SJCRH30 (cell line): ENCODE measurements at regions not wholly inside any gene's neighbourhood (a gene's known extent, or its start where the extent isn't known, plus 50 kb on each side); places are given as distances from the start of the nearest gene placed in this dataset.
"Not testable (repeated sequence)": the region's sequence is repeated elsewhere in the genome, so short reads cannot be mapped to it uniquely, and the experiment has no call there.

Source experiments
- DNase-seq, 2 experiments: peaks; one replicate each; pipeline ENCODE4 v3.0.0-alpha.2; 2015 to 2020
- H3K27ac ChIP-seq: fragments of 250-450 bp; sonication (Bioruptor Pico); 2 replicates; pipeline ENCODE4 v1.5.1; 2020; ENCODE audit warnings: mild to moderate bottlenecking, moderate library complexity
- H3K27me3 ChIP-seq: fragments of 250-450 bp; sonication (Bioruptor Pico); 2 replicates; pipeline ENCODE4 v1.5.1; 2020; ENCODE audit warnings: mild to moderate bottlenecking, moderate library complexity
- H3K36me3 ChIP-seq: fragments of 250-450 bp; sonication (Bioruptor Pico); 2 replicates; pipeline ENCODE4 v1.5.1; 2020; ENCODE audit warnings: mild to moderate bottlenecking, moderate library complexity
- H3K4me1 ChIP-seq: fragments of 250-450 bp; sonication (Bioruptor Pico); 2 replicates; pipeline ENCODE4 v1.5.1; 2020; ENCODE audit warnings: mild to moderate bottlenecking, moderate library complexity
- H3K4me3 ChIP-seq: fragments of 250-450 bp; sonication (Bioruptor Pico); 2 replicates; pipeline ENCODE4 v1.5.1; 2020; ENCODE audit warnings: mild to moderate bottlenecking, moderate library complexity
- H3K9me3 ChIP-seq: fragments of 250-450 bp; sonication (Bioruptor Pico); replicated peaks from 2 replicates; pipeline ENCODE4 v1.5.1; 2020; ENCODE audit warnings: mild to moderate bottlenecking, moderate library complexity

DNA sequence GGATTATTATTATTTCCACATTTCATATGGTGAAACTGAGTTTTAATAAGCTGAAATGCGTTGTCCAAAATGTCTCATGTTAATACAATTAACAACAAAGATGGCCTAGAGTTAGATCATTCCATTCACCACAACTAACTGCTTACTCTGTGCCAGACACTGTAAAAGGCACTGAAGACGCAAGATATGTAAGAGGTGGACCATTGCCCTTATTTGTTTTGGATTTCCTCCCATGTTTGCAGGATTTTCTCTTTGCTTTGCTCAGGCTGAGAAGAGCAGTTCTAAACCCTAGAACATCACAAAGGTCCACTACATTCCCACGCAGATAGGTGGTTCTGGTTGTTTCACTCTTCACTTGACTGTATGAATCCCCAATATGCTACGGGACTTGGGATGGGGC lies 324.4 kb upstream of the KITLG start:
- Histone ChIP-seq H3K36me3 (no peaks in the 10 kb centered on the region), H3K4me3 (no peak overlapping the region), H3K27ac (no peak overlapping the region), H3K4me1 (peaks cover 9% of the 10 kb centered on the region), H3K9me3 (no peaks in the 10 kb centered on the region), H3K27me3 (no peaks in the 10 kb centered on the region)
- DNase-seq: no peak

DNA sequence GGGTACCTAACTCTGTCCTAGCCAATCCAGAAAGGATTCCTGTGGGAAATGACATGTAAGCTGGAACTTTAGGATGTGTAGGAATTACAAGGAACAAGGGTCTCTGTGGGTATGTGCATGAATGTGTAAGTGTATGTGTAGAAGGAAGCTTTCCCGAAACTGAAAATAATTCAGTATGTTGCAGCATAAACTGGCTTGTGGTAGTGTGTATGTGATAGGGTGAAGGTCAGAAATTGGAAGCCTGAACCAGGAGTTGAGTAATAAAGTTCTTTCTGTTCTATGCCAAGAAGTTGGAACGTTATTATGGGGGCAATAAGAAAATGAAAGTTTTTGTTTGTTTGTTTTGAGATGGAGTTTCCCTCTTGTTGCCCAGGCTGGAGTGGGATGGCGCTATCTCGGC lies 323.1 kb upstream of the KITLG start:
- H3K27ac ChIP-seq: no peak overlapping the region
- no peak for DNase-seq

DNA sequence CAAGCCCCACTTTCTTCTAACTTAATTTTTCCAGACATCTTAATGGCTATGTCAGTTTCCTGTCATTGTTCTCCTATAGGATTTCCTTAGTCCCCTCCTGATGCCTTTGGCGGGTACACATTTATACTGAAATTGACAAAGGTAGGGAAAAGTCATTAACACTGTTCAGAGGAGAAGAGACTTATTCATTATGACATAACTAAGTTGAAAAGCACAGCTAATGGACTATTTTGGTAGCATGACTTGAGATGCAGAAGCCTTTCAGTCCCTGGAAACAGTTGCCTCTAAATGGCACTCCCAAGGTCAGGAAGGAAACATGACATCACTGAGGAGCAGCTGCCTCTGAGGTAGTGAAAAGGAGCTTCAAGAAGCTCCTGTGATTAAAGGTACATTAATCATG lies 317.5 kb upstream of the KITLG start:
- Histone ChIP-seq H3K27me3 (no peaks in the 10 kb centered on the region), H3K9me3 (no peaks in the 10 kb centered on the region), H3K4me3 (no peak overlapping the region), H3K36me3 (no peaks in the 10 kb centered on the region), H3K27ac (peak overlapping the region; percentile 61), H3K4me1 (peaks cover 33% of the 10 kb centered on the region)
- DNase-seq: peak; percentile 57 to 71

More for the DNA sequence above, 323.1 kb upstream of the KITLG start:
- H3K9me3 ChIP-seq: no peaks in the 10 kb centered on the region
- H3K27me3 ChIP-seq: no peaks in the 10 kb centered on the region
- no peak overlapping the region for H3K4me3 ChIP-seq
- peaks cover 6% of the 10 kb centered on the region for H3K4me1 ChIP-seq
- H3K36me3 ChIP-seq: no peaks in the 10 kb centered on the region

DNA sequence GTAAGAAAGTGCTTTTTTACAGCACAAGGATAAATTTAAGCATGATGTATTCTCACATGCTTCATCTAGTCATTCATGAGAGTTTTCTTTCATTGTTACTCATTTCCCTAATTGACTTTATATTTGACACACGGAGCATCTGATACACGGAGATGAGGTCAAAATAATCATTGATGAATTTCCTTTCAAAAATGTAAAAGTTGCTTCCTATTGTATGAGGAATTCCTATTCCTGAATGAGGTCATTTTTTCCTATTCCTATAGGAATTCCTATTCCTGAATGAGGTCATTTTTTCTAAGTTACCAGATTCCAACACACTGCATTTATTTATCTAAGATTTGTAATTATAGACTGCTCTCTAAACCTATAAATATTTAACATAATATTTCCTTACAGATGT lies 316.7 kb upstream of the KITLG start:
- Histone ChIP-seq H3K4me1 (peaks cover 33% of the 10 kb centered on the region), H3K9me3 (no peaks in the 10 kb centered on the region)

GRCh38 chr12:88895634-88896033 lies 315.4 kb upstream of the KITLG start:
- Histone ChIP-seq H3K36me3 (no peaks in the 10 kb centered on the region), H3K9me3 (no peaks in the 10 kb centered on the region), H3K4me1 (peaks cover 33% of the 10 kb centered on the region), H3K27ac (no peak overlapping the region), H3K27me3 (no peaks in the 10 kb centered on the region), H3K4me3 (no peak overlapping the region)
- no peak for DNase-seq

More for the DNA sequence above, 316.7 kb upstream of the KITLG start:
- Histone ChIP-seq H3K27me3 (no peaks in the 10 kb centered on the region), H3K4me3 (no peak overlapping the region), H3K36me3 (no peaks in the 10 kb centered on the region), H3K27ac (peak overlapping the region; percentile 61)
- no peak for DNase-seq

- H3K9me3 ChIP-seq: no peaks in the 10 kb centered on the region
- DNase-seq: no peak
- no peaks in the 10 kb centered on the region for H3K36me3 ChIP-seq
- H3K27me3 ChIP-seq: no peaks in the 10 kb centered on the region
- peaks cover 41% of the 10 kb centered on the region for H3K4me1 ChIP-seq
- no peak overlapping the region for H3K27ac ChIP-seq
- no peak overlapping the region for H3K4me3 ChIP-seq
Observed at GRCh38 chr12:88893801-88894200, 313.5 kb upstream of the KITLG start.

DNA sequence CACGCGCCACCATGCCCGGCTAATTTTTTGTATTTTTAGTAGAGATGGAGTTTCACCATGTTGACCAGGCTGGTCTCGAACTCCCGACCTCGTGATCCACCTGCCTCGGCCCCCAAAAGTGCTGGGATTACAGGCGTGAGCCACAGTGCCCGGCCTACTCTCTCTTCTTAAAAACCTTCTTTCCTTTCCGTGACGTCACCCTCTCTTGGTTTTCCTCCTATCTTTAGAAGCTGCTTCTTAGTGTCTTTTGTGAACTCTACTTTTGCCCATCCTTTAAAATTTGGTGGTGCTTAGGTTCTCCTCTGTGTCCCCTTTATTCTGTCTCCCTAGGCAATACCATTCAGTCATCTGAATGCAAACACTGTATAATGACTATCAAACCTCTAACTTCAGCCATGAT lies 311.2 kb upstream of the KITLG start:
- not testable (repeated sequence) for H3K4me3 ChIP-seq, H3K36me3 ChIP-seq, H3K27me3 ChIP-seq, DNase-seq, H3K27ac ChIP-seq, H3K9me3 ChIP-seq
- H3K4me1 ChIP-seq: peaks cover 19% of the 10 kb centered on the region

DNA sequence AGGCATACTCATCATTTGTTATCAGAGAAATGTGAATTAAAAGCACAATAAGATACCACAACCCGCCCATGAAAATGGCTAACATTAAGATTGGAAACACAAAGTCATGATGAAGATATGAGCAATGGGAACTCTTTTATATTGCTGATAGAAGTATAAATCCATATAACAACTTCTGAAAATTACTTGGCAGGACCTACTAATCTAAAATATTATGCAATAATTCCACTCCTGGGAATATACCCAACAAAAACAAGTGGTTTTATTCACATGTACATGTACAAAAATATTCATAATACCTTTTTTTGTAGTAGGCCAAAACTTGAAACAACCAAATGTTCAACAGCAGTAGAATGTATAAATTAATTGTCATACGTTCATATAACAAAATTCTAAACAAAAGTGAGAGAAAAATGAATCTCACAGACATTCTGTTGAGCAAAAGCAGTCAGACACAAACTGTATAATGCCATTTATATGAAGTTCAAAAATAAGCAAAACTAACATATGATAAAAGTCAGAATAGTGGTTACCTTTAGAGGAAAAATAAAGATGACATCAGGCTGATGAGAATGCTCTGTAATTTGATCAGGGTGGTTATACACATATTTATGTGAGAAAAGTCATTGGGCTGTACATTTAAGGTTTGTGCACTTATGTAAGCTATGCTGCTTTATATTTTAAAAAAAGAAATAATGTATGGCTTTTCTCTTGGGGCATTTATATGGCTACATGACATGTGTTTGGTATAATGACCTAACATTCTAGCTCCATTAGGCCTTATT lies 309.2 kb upstream of the KITLG start:
- Histone ChIP-seq H3K27ac (no peak overlapping the region), H3K4me3 (no peak overlapping the region), H3K9me3 (no peaks in the 10 kb centered on the region), H3K27me3 (no peaks in the 10 kb centered on the region), H3K4me1 (peaks cover 14% of the 10 kb centered on the region), H3K36me3 (no peaks in the 10 kb centered on the region)
- peak in 1 of 2 experiments; percentile 16 for DNase-seq

DNA sequence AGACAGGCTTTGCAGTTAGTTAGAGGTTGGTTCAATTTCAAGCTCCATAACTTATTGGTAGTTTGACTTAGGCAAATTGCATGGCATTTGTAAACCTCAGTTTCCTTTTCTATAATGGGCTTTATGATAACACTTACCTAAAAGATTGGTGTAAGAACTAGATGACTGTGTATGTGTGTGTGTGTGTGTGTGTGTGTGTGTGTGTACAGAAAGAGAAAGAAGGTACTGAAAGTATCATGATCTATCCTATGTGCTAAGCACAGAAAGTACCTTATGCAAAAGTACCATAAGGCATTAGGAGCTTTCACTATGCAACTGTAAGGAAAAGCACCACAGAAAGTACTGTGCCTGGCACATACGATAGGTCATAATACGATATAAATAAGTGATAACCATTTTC lies 304.3 kb upstream of the KITLG start:
- Histone ChIP-seq H3K27me3 (no peaks in the 10 kb centered on the region), H3K36me3 (no peaks in the 10 kb centered on the region), H3K9me3 (no peaks in the 10 kb centered on the region), H3K4me1 (peaks cover 3% of the 10 kb centered on the region; the same call in 1 of the 2 replicates), H3K27ac (no peak overlapping the region), H3K4me3 (no peak overlapping the region)
- DNase-seq: no peak

- Histone ChIP-seq H3K9me3 (no peaks in the 10 kb centered on the region), H3K4me1 (no peaks in the 10 kb centered on the region), H3K4me3 (no peak overlapping the region), H3K27me3 (no peaks in the 10 kb centered on the region), H3K27ac (no peak overlapping the region), H3K36me3 (no peaks in the 10 kb centered on the region)
- DNase-seq: no peak
Observed at GRCh38 chr12:88882662-88883061, 302.4 kb upstream of the KITLG start.

GRCh38 chr12:88880051-88880450 lies 299.8 kb upstream of the KITLG start:
- H3K9me3 ChIP-seq: no peaks in the 10 kb centered on the region
- H3K4me3 ChIP-seq: no peak overlapping the region
- no peaks in the 10 kb centered on the region for H3K27me3 ChIP-seq
- no peak overlapping the region for H3K27ac ChIP-seq
- DNase-seq: no peak
- H3K36me3 ChIP-seq: no peaks in the 10 kb centered on the region
- H3K4me1 ChIP-seq: no peaks in the 10 kb centered on the region

DNA sequence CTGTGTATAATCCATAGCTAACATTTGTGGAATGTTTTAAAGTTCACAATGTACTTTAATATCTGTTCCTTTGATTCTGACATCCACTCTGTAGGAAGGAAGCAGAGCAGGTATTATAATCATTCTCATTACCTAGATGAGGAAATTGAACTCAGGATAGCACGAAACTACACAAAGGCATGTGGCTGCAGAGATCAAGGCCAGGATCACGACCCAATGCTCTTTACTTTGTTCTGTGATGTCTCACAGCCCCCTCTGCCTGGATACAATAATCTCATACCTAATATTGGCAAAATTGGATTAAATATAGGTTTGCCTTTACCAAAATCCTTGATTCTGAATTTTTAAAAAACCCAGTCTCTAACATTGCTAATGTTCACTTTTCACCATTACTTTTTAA lies 298.0 kb upstream of the KITLG start:
- Histone ChIP-seq H3K4me3 (no peak overlapping the region), H3K27me3 (no peaks in the 10 kb centered on the region), H3K36me3 (no peaks in the 10 kb centered on the region), H3K9me3 (no peaks in the 10 kb centered on the region), H3K4me1 (no peaks in the 10 kb centered on the region), H3K27ac (no peak overlapping the region)
- no peak for DNase-seq

DNA sequence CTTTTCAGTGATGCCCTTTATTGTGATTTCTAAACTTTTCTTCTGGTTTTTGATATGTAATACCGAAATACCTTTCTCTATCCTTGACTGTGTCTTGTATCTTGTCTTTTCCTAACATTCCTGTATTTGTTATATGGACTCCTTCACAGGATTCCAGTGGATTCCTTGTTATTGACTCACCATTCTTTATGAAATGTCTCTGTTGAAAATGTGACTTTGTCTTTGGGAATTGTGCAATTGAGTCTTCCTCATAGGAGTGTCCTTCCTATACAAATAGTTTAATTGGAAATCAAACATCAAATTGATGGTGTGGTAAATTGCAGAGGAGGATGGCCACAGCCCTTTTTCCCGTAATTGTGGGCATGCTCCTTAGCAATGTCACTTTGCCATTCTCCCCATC lies 296.6 kb upstream of the KITLG start:
- Histone ChIP-seq H3K9me3 (no peaks in the 10 kb centered on the region), H3K36me3 (no peaks in the 10 kb centered on the region), H3K4me1 (no peaks in the 10 kb centered on the region), H3K4me3 (no peak overlapping the region), H3K27me3 (no peaks in the 10 kb centered on the region), H3K27ac (no peak overlapping the region)
- DNase-seq: no peak

- H3K36me3 ChIP-seq: no peaks in the 10 kb centered on the region
- DNase-seq: no peak
- H3K4me3 ChIP-seq: no peak overlapping the region
- no peaks in the 10 kb centered on the region for H3K27me3 ChIP-seq
- H3K4me1 ChIP-seq: no peaks in the 10 kb centered on the region; the same call in 1 of the 2 replicates
- no peaks in the 10 kb centered on the region for H3K9me3 ChIP-seq
- H3K27ac ChIP-seq: no peak overlapping the region
Observed at GRCh38 chr12:88870000-88870737, 289.9 kb upstream of the KITLG start.

GRCh38 chr12:88868050-88868449 lies 287.8 kb upstream of the KITLG start:
- Histone ChIP-seq H3K27me3 (no peaks in the 10 kb centered on the region), H3K4me1 (no peaks in the 10 kb centered on the region; the same call in 1 of the 2 replicates), H3K36me3 (no peaks in the 10 kb centered on the region), H3K27ac (no peak overlapping the region), H3K9me3 (no peaks in the 10 kb centered on the region), H3K4me3 (no peak overlapping the region)
- DNase-seq: no peak
